ENCODE measurements at regions not wholly inside any gene's neighbourhood (a gene's known extent, or its start where the extent isn't known, plus 50 kb on each side); places are given as distances from the start of the nearest gene placed in this dataset.
"Not testable (repeated sequence)": the region's sequence is repeated elsewhere in the genome, so short reads cannot be mapped to it uniquely, and the experiment has no call there.

DNA sequence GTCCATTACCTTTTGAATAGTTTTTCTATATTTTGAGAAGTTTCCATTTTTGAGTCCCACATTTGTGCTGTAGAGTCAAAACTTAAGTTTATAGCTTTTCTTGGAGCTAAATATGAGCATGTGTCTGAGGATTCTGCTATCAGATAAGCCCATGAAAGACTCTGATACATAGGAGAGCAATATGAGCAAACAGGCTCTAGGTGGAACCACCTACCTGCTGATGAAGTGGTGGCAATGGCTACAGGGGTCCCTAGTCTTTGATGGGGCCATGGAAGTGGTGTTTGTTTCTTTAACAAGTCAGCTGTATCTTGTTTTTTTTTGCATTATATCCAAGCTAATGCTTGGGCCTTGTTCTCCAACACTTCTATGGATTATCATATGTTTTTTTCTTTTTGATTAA is 1646.8 kb downstream of the KHDRBS2 start:
- TF ChIP-seq, protein P1, sequence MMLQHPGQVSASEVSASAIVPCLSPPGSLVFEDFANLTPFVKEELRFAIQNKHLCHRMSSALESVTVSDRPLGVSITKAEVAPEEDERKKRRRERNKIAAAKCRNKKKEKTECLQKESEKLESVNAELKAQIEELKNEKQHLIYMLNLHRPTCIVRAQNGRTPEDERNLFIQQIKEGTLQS (IDR thresholded peaks at IDR 0.05): not testable (repeated sequence)
- TF ChIP-seq CEBPB (IDR thresholded peaks at IDR 0.05; ENCODE audit: low read depth); POLR2A (IDR thresholded peaks at IDR 0.05; ENCODE audit: borderline replicate concordance, extremely low read depth, insufficient read depth, insufficient read length); POLR2AphosphoS5 (IDR thresholded peaks at IDR 0.05; ENCODE audit: low read depth, low read length); YY1 (IDR thresholded peaks at IDR 0.05; ENCODE audit: extremely low read depth, insufficient replicate concordance, low read depth, low read length); EZH2 (IDR thresholded peaks at IDR 0.05); RAD21 (IDR thresholded peaks at IDR 0.05; ENCODE audit: low read depth); EGR1 (IDR thresholded peaks at IDR 0.05; ENCODE audit: low read depth); SRF (IDR thresholded peaks at IDR 0.05; ENCODE audit: low read depth); CBX3 (IDR thresholded peaks at IDR 0.05; ENCODE audit: low read depth): not testable (repeated sequence)
- TF ChIP-seq, protein P2, sequence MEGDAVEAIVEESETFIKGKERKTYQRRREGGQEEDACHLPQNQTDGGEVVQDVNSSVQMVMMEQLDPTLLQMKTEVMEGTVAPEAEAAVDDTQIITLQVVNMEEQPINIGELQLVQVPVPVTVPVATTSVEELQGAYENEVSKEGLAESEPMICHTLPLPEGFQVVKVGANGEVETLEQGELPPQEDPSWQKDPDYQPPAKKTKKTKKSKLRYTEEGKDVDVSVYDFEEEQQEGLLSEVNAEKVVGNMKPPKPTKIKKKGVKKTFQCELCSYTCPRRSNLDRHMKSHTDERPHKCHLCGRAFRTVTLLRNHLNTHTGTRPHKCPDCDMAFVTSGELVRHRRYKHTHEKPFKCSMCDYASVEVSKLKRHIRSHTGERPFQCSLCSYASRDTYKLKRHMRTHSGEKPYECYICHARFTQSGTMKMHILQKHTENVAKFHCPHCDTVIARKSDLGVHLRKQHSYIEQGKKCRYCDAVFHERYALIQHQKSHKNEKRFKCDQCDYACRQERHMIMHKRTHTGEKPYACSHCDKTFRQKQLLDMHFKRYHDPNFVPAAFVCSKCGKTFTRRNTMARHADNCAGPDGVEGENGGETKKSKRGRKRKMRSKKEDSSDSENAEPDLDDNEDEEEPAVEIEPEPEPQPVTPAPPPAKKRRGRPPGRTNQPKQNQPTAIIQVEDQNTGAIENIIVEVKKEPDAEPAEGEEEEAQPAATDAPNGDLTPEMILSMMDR (IDR thresholded peaks at IDR 0.05 in 2 of 3, conservative IDR thresholded peaks at IDR 0.05 in 1 of 3; ENCODE audit: borderline replicate concordance in 1 of 3, insufficient read depth in 1 of 3, low read depth in 2 of 3, low read length in 2 of 3): not testable (repeated sequence)
- TF ChIP-seq, protein P3, sequence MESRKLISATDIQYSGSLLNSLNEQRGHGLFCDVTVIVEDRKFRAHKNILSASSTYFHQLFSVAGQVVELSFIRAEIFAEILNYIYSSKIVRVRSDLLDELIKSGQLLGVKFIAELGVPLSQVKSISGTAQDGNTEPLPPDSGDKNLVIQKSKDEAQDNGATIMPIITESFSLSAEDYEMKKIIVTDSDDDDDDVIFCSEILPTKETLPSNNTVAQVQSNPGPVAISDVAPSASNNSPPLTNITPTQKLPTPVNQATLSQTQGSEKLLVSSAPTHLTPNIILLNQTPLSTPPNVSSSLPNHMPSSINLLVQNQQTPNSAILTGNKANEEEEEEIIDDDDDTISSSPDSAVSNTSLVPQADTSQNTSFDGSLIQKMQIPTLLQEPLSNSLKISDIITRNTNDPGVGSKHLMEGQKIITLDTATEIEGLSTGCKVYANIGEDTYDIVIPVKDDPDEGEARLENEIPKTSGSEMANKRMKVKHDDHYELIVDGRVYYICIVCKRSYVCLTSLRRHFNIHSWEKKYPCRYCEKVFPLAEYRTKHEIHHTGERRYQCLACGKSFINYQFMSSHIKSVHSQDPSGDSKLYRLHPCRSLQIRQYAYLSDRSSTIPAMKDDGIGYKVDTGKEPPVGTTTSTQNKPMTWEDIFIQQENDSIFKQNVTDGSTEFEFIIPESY (IDR thresholded peaks at IDR 0.05; ENCODE audit: extremely low read depth, insufficient replicate concordance, low read length): not testable (repeated sequence)
- TF ChIP-seq, protein P4, sequence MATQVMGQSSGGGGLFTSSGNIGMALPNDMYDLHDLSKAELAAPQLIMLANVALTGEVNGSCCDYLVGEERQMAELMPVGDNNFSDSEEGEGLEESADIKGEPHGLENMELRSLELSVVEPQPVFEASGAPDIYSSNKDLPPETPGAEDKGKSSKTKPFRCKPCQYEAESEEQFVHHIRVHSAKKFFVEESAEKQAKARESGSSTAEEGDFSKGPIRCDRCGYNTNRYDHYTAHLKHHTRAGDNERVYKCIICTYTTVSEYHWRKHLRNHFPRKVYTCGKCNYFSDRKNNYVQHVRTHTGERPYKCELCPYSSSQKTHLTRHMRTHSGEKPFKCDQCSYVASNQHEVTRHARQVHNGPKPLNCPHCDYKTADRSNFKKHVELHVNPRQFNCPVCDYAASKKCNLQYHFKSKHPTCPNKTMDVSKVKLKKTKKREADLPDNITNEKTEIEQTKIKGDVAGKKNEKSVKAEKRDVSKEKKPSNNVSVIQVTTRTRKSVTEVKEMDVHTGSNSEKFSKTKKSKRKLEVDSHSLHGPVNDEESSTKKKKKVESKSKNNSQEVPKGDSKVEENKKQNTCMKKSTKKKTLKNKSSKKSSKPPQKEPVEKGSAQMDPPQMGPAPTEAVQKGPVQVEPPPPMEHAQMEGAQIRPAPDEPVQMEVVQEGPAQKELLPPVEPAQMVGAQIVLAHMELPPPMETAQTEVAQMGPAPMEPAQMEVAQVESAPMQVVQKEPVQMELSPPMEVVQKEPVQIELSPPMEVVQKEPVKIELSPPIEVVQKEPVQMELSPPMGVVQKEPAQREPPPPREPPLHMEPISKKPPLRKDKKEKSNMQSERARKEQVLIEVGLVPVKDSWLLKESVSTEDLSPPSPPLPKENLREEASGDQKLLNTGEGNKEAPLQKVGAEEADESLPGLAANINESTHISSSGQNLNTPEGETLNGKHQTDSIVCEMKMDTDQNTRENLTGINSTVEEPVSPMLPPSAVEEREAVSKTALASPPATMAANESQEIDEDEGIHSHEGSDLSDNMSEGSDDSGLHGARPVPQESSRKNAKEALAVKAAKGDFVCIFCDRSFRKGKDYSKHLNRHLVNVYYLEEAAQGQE (IDR thresholded peaks at IDR 0.05; ENCODE audit: low read depth): not testable (repeated sequence)

All from HCT116 (cell line).